ENCODE measurements at regions not wholly inside any gene's neighbourhood (a gene's known extent, or its start where the extent isn't known, plus 50 kb on each side); places are given as distances from the start of the nearest gene placed in this dataset.

- DNase-seq: no peak
Measured at GRCh38 chr17:13352747-13353415, 248.8 kb downstream of the HS3ST3A1 start.

- no peak for DNase-seq
Measured at GRCh38 chr17:13351046-13351445, 250.7 kb downstream of the HS3ST3A1 start.

GRCh38 chr17:13350466-13350865 is 251.3 kb downstream of the HS3ST3A1 start:
- DNase-seq: no peak

- DNase-seq: peak in 1 of 2 donors; percentile 29
Measured at GRCh38 chr17:13346996-13347762, 254.6 kb downstream of the HS3ST3A1 start.

GRCh38 chr17:13346592-13346991 is 255.1 kb downstream of the HS3ST3A1 start:
- no peak for DNase-seq

GRCh38 chr17:13346081-13346533 is 255.6 kb downstream of the HS3ST3A1 start:
- peak in 1 of 2 donors; percentile 3 for DNase-seq

- DNase-seq: no peak
Measured at GRCh38 chr17:13338421-13338820, 263.3 kb downstream of the HS3ST3A1 start.

GRCh38 chr17:13337864-13338371 is 263.8 kb downstream of the HS3ST3A1 start:
- DNase-seq: peak; percentile 22 to 54

GRCh38 chr17:13337151-13337550 is 264.6 kb downstream of the HS3ST3A1 start:
- no peak for DNase-seq

- no peak for DNase-seq
Measured at GRCh38 chr17:13334374-13334773, 267.4 kb downstream of the HS3ST3A1 start.

- no peak for DNase-seq
Measured at GRCh38 chr17:13333661-13334060, 268.1 kb downstream of the HS3ST3A1 start.

- DNase-seq: no peak
Measured at GRCh38 chr17:13332207-13332606, 269.5 kb downstream of the HS3ST3A1 start.

GRCh38 chr17:13329421-13329820 is 272.3 kb downstream of the HS3ST3A1 start:
- DNase-seq: no peak

- DNase-seq: no peak
Measured at GRCh38 chr17:13323990-13324389, 277.7 kb downstream of the HS3ST3A1 start.

- DNase-seq: no peak
Measured at GRCh38 chr17:13321951-13322701, 279.6 kb downstream of the HS3ST3A1 start.

GRCh38 chr17:13320046-13320785 is 281.5 kb downstream of the HS3ST3A1 start:
- no peak for DNase-seq

GRCh38 chr17:13316657-13317056 is 285.1 kb downstream of the HS3ST3A1 start:
- no peak for DNase-seq

- no peak for DNase-seq
Measured at GRCh38 chr17:13311306-13311705, 290.4 kb downstream of the HS3ST3A1 start.

- DNase-seq: no peak
Measured at GRCh38 chr17:13310858-13311257, 290.9 kb downstream of the HS3ST3A1 start.

GRCh38 chr17:13306310-13306962 is 288.6 kb upstream of the ELAC2 start:
- DNase-seq: peak; percentile 5 to 22

GRCh38 chr17:13302983-13303382 is 285.2 kb upstream of the ELAC2 start:
- no peak for DNase-seq

- no peak for DNase-seq
Measured at GRCh38 chr17:13302419-13302818, 284.6 kb upstream of the ELAC2 start.
